Hepatocyte (in vitro differentiated cells): ENCODE measurements at regions not wholly inside any gene's neighbourhood (a gene's known extent, or its start where the extent isn't known, plus 50 kb on each side); places are given as distances from the start of the nearest gene placed in this dataset.

Experiments
- EZH2 ChIP-seq: fragments of 200-600 bp; sonication (generic); IDR thresholded peaks from 2 replicates; pipeline ENCODE4 v1.6.1; 2016; ENCODE audit warnings: antibody characterized with exemption, mild to moderate bottlenecking, borderline replicate concordance
- TF ChIP-seq, protein P1 (sequence below): fragments of 200-600 bp; sonication (generic); IDR thresholded peaks from 2 replicates; pipeline ENCODE4 v1.5.1; 2016; ENCODE audit warnings: antibody characterized with exemption, mild to moderate bottlenecking; ENCODE audit not compliant: poor library complexity

- no peak for TF ChIP-seq EZH2
- TF ChIP-seq, protein P1, sequence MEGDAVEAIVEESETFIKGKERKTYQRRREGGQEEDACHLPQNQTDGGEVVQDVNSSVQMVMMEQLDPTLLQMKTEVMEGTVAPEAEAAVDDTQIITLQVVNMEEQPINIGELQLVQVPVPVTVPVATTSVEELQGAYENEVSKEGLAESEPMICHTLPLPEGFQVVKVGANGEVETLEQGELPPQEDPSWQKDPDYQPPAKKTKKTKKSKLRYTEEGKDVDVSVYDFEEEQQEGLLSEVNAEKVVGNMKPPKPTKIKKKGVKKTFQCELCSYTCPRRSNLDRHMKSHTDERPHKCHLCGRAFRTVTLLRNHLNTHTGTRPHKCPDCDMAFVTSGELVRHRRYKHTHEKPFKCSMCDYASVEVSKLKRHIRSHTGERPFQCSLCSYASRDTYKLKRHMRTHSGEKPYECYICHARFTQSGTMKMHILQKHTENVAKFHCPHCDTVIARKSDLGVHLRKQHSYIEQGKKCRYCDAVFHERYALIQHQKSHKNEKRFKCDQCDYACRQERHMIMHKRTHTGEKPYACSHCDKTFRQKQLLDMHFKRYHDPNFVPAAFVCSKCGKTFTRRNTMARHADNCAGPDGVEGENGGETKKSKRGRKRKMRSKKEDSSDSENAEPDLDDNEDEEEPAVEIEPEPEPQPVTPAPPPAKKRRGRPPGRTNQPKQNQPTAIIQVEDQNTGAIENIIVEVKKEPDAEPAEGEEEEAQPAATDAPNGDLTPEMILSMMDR, result no peak
Observed at GRCh38 chr11:134562941-134563471, 151.0 kb upstream of the B3GAT1 start.
